Kidney (tissue), 13 donors: ENCODE measurements at regions not wholly inside any gene's neighbourhood (a gene's known extent, or its start where the extent isn't known, plus 50 kb on each side); places are given as distances from the start of the nearest gene placed in this dataset.

Experiments
- DNase-seq, 5 donors: peaks; one replicate each; pipeline ENCODE4 v3.0.0-alpha.2; 2013 to 2020
- FAIRE-seq: peaks from 2 replicates; lab custom pipeline; 2012; peaks lifted over from hg19 to GRCh38; lab: Jason Lieb, UNC
- H3K27ac ChIP-seq, 2 donors: one replicate each; pipeline ENCODE4 v1.7.0; 2013; ENCODE audit warnings: low read depth in 2 of 2, low read length in 2 of 2, inconsistent platforms in 1 of 2
- H3K27me3 ChIP-seq: one replicate; pipeline ENCODE4 v1.7.1; 2013; ENCODE audit warnings: low read length, inconsistent platforms; ENCODE audit not compliant: control insufficient read depth, insufficient read depth
- H3K36me3 ChIP-seq, 3 donors: one replicate each; pipeline versions ENCODE4 v1.7.0 to v1.7.1; 2013; ENCODE audit warnings: low read length in 3 of 3, control low read depth in 1 of 3, inconsistent platforms in 1 of 3; ENCODE audit not compliant: insufficient read depth in 3 of 3, control insufficient read depth in 2 of 3
- H3K4me1 ChIP-seq, 3 donors: one replicate each; pipeline versions ENCODE4 v1.7.0 to v1.7.1; 2013; ENCODE audit warnings: low read length in 3 of 3, inconsistent platforms in 1 of 3, low read depth in 1 of 3; ENCODE audit not compliant: control insufficient read depth in 2 of 3, insufficient read depth in 2 of 3
- H3K4me3 ChIP-seq, 3 donors: one replicate each; pipeline versions ENCODE4 v1.7.0 to v1.8.1; 2013; ENCODE audit warnings: low read length in 3 of 3, control low read depth in 1 of 3, inconsistent platforms in 1 of 3
- H3K9ac ChIP-seq, 3 donors: one replicate each; pipeline versions ENCODE4 v1.7.0 to v1.7.1; 2013; ENCODE audit warnings: low read length in 3 of 3, control low read depth in 1 of 3, inconsistent platforms in 1 of 3
- H3K9me3 ChIP-seq, 3 donors: one replicate each; pipeline versions ENCODE4 v1.7.0 to v1.7.1; 2013; ENCODE audit warnings: low read length in 3 of 3, control low read depth in 1 of 3, inconsistent platforms in 1 of 3; ENCODE audit not compliant: control insufficient read depth in 2 of 3, insufficient read depth in 1 of 3
- CTCF ChIP-seq: IDR thresholded peaks from 3 replicates; pipeline ENCODE4 v1.5.1; 2012; ENCODE audit warnings: mild to moderate bottlenecking, moderate library complexity, borderline replicate concordance; ENCODE audit not compliant: insufficient read depth; ENCODE audit errors: extremely low read depth
- intact Hi-C: fragments of 100-400 bp; cut with DNase I; formaldehyde crosslinking; loops from one replicate; pipeline ENCODE4 v1.11.1; 2022
- donor health status: control.
- donor health status: control.
- donor health status: control.
- donor health status: control.
- donor health status: control.
- donor health status: DM: yes; HTN: yes; CAD: no.
- donor health status: Normal renal cell carcinoma (clear cell type).

GRCh38 chr5:121741156-121741555, 110.5 kb upstream of the FTMT start:
- no peak for TF ChIP-seq CTCF
- intact Hi-C loops: no loop called here
- Histone ChIP-seq H3K4me1 (no peaks in the 10 kb centered on the region), H3K27me3 (no peaks in the 10 kb centered on the region), H3K27ac (no peak overlapping the region), H3K9ac (no peak overlapping the region), H3K36me3 (no peaks in the 10 kb centered on the region), H3K9me3 (no peaks in the 10 kb centered on the region), H3K4me3 (no peak overlapping the region)
- no peak for DNase-seq
- no peak for FAIRE-seq

GRCh38 chr5:121744577-121744976, 107.1 kb upstream of the FTMT start:
- Histone ChIP-seq H3K4me3 (no peak overlapping the region), H3K27me3 (no peaks in the 10 kb centered on the region), H3K9me3 (no peaks in the 10 kb centered on the region), H3K9ac (no peak overlapping the region), H3K36me3 (no peaks in the 10 kb centered on the region), H3K4me1 (no peaks in the 10 kb centered on the region), H3K27ac (no peak overlapping the region)
- no peak for TF ChIP-seq CTCF
- DNase-seq: no peak
- no peak for FAIRE-seq
- intact Hi-C loops: no loop called here

- Histone ChIP-seq H3K4me3 (no peak overlapping the region), H3K36me3 (no peaks in the 10 kb centered on the region), H3K9me3 (no peaks in the 10 kb centered on the region), H3K27me3 (no peaks in the 10 kb centered on the region), H3K9ac (no peak overlapping the region), H3K4me1 (no peaks in the 10 kb centered on the region), H3K27ac (no peak overlapping the region)
- intact Hi-C loops: no loop called here
- no peak for DNase-seq
- FAIRE-seq: no peak
- no peak for TF ChIP-seq CTCF
These were observed 106.3 kb upstream of the FTMT start for GRCh38 chr5:121745407-121745806.

GRCh38 chr5:121746763-121747162, 104.9 kb upstream of the FTMT start:
- Histone ChIP-seq H3K9ac (no peak overlapping the region), H3K27me3 (no peaks in the 10 kb centered on the region), H3K27ac (no peak overlapping the region), H3K4me3 (no peak overlapping the region), H3K4me1 (no peaks in the 10 kb centered on the region), H3K9me3 (no peaks in the 10 kb centered on the region), H3K36me3 (no peaks in the 10 kb centered on the region)
- no peak for TF ChIP-seq CTCF
- FAIRE-seq (no peak), DNase-seq (no peak)
- intact Hi-C loops: no loop called here
